H1 (cell line): ENCODE measurements at regions not wholly inside any gene's neighbourhood (a gene's known extent, or its start where the extent isn't known, plus 50 kb on each side); places are given as distances from the start of the nearest gene placed in this dataset.

Source experiments
- CTCF ChIA-PET: fragments of 300-600 bp; sonication (Branson Sonifier 250); formaldehyde crosslinking; loops from one replicate; lab custom pipeline; 2021; ENCODE audit not compliant: partially characterized antibody; lab: Charles Lee
- POLR2A ChIA-PET: fragments of 300-600 bp; sonication (Branson Sonifier 250); formaldehyde crosslinking; loops from one replicate; lab custom pipeline; 2021; ENCODE audit warnings: inconsistent platforms; ENCODE audit not compliant: partially characterized antibody; lab: Charles Lee
- DNase-seq, 2 experiments: peaks; one replicate each; pipeline versions ENCODE4 v3.0.0 to v3.0.0-alpha.2; 2010 to 2022; ENCODE audit warnings: low spot score in 2 of 2, low read depth in 1 of 2, mixed read lengths in 1 of 2
- FAIRE-seq: peaks from 2 replicates; lab custom pipeline; 2011; peaks lifted over from hg19 to GRCh38; lab: Jason Lieb, UNC
- H2AFZ ChIP-seq: 2 replicates; pipeline ENCODE4 v1.8.1; 2012; ENCODE audit warnings: low read length, inconsistent platforms
- H2AK5ac ChIP-seq: 2 replicates; pipeline ENCODE4 v1.6.1; 2013; ENCODE audit warnings: low read depth, low read length
- H2BK120ac ChIP-seq: replicated peaks from 2 replicates; pipeline ENCODE3; 2013; ENCODE audit warnings: low read depth, low read length, inconsistent platforms
- H2BK12ac ChIP-seq: 2 replicates; pipeline ENCODE4 v1.6.1; 2013; ENCODE audit warnings: low read depth, low read length
- H2BK15ac ChIP-seq: 2 replicates; pipeline ENCODE4 v1.6.1; 2013; ENCODE audit warnings: low read length
- H2BK20ac ChIP-seq: 2 replicates; pipeline ENCODE4 v1.6.1; 2013; ENCODE audit warnings: low read length
- H2BK5ac ChIP-seq: 2 replicates; pipeline ENCODE4 v1.6.1; 2013; ENCODE audit warnings: low read depth, low read length
- H3K14ac ChIP-seq: 2 replicates; pipeline ENCODE4 v1.6.1; 2013; ENCODE audit warnings: inconsistent platforms; ENCODE audit not compliant: insufficient read length
- H3K18ac ChIP-seq: 2 replicates; pipeline ENCODE4 v1.6.1; 2013; ENCODE audit warnings: low read length; ENCODE audit errors: extremely low read depth
- H3K23ac ChIP-seq: 2 replicates; pipeline ENCODE4 v1.6.1; 2013; ENCODE audit warnings: inconsistent platforms; ENCODE audit not compliant: insufficient read length
- H3K23me2 ChIP-seq: 2 replicates; pipeline ENCODE4 v1.6.1; 2013; ENCODE audit warnings: low read depth, low read length
- H3K27ac ChIP-seq: 2 replicates; pipeline ENCODE4 v1.6.1; 2011; ENCODE audit warnings: low read depth, low read length, inconsistent platforms
- H3K27me3 ChIP-seq, 4 experiments: replicated peaks in 1 of 4; 1 replicate in 1 of 4; 2 replicates in 3 of 4; pipeline versions ENCODE4 v1.6.1 to v1.8.1; 2011 to 2013; ENCODE audit warnings: low read length in 3 of 4, mild to moderate bottlenecking in 3 of 4, inconsistent platforms in 2 of 4, mixed read lengths in 2 of 4, moderate library complexity in 1 of 4; ENCODE audit not compliant: control insufficient read depth in 3 of 4, insufficient read depth in 3 of 4; ENCODE audit errors: extremely low read depth in 1 of 4
- H3K36me3 ChIP-seq, 4 experiments: 2 replicates each; pipeline versions ENCODE4 v1.6.1 to v1.8.1; 2011 to 2013; ENCODE audit warnings: mild to moderate bottlenecking in 4 of 4, low read length in 3 of 4, moderate library complexity in 2 of 4, control low read depth in 1 of 4, inconsistent platforms in 1 of 4; ENCODE audit not compliant: insufficient read depth in 4 of 4, control insufficient read depth in 2 of 4
- H3K4ac ChIP-seq: replicated peaks from 2 replicates; pipeline ENCODE3; 2013; ENCODE audit warnings: low read length, low read depth, mixed read lengths, inconsistent platforms; ENCODE audit not compliant: insufficient read length
- H3K4me1 ChIP-seq, 4 experiments: replicated peaks in 1 of 4; 1 replicate in 1 of 4; 2 replicates in 3 of 4; pipeline versions ENCODE4 v1.6.1 to v1.8.1; 2011 to 2013; ENCODE audit warnings: low read length in 3 of 4, inconsistent platforms in 2 of 4, mixed read lengths in 1 of 4; ENCODE audit not compliant: insufficient read depth in 4 of 4, control insufficient read depth in 3 of 4
- H3K4me2 ChIP-seq, 2 experiments: 2 replicates each; pipeline versions ENCODE4 v1.6.1 to v1.8.1; 2011 to 2013; ENCODE audit warnings: low read depth in 2 of 2, low read length in 2 of 2, control low read depth in 1 of 2, inconsistent platforms in 1 of 2, mild to moderate bottlenecking in 1 of 2; ENCODE audit not compliant: insufficient read depth in 1 of 2
- H3K4me3 ChIP-seq, 4 experiments: fragments of 200-600, 300-600 bp in 1 of 4; sonication (generic), shearing (Covaris generic), sonication (Bioruptor Twin) in 1 of 4; 2 replicates each; pipeline versions ENCODE4 v1.5.1 to v1.8.1; 2011 to 2016; ENCODE audit warnings: low read length in 4 of 4, low read depth in 3 of 4, control low read depth in 2 of 4, inconsistent platforms in 2 of 4, mild to moderate bottlenecking in 2 of 4, mixed read lengths in 1 of 4, moderate library complexity in 1 of 4; ENCODE audit not compliant: insufficient read depth in 2 of 4; ENCODE audit errors: extremely low read depth in 1 of 4
- H3K56ac ChIP-seq: replicated peaks from 2 replicates; pipeline ENCODE3; 2013; ENCODE audit warnings: low read depth, mild to moderate bottlenecking, mixed read lengths, low read length, inconsistent platforms; ENCODE audit not compliant: insufficient read length
- H3K79me1 ChIP-seq: 2 replicates; pipeline ENCODE4 v1.6.1; 2013; ENCODE audit warnings: low read depth, low read length, control low read depth
- H3K79me2 ChIP-seq, 2 experiments: 2 replicates each; pipeline versions ENCODE4 v1.6.1 to v1.8.1; 2012 to 2013; ENCODE audit warnings: low read length in 2 of 2, mild to moderate bottlenecking in 2 of 2, inconsistent platforms in 1 of 2; ENCODE audit not compliant: insufficient read depth in 2 of 2, control insufficient read depth in 1 of 2
- H3K9ac ChIP-seq, 4 experiments: replicated peaks in 1 of 4; 1 replicate in 1 of 4; 2 replicates in 3 of 4; pipeline versions ENCODE4 v1.6.1 to v1.8.1; 2011 to 2013; ENCODE audit warnings: low read depth in 3 of 4, low read length in 3 of 4, control low read depth in 2 of 4, mild to moderate bottlenecking in 2 of 4, moderate library complexity in 2 of 4, inconsistent platforms in 1 of 4; ENCODE audit errors: extremely low read depth in 1 of 4
- H3K9me3 ChIP-seq, 2 experiments: 2 replicates each; pipeline versions ENCODE4 v1.6.1 to v1.8.1; 2012 to 2013; ENCODE audit warnings: mild to moderate bottlenecking in 2 of 2, moderate library complexity in 2 of 2, control low read depth in 1 of 2, inconsistent platforms in 1 of 2, low read depth in 1 of 2, low read length in 1 of 2, mixed read lengths in 1 of 2; ENCODE audit not compliant: insufficient read depth in 2 of 2
- H4K20me1 ChIP-seq, 2 experiments: replicated peaks in 1 of 2; 2 replicates each; pipeline versions ENCODE3 to v1.8.1; 2011 to 2013; ENCODE audit warnings: inconsistent platforms in 2 of 2, low read length in 2 of 2, mild to moderate bottlenecking in 1 of 2; ENCODE audit not compliant: insufficient read depth in 2 of 2, control insufficient read depth in 1 of 2
- H4K5ac ChIP-seq: 2 replicates; pipeline ENCODE4 v1.6.1; 2013; ENCODE audit warnings: low read length, low read depth, mixed read lengths, inconsistent platforms; ENCODE audit not compliant: insufficient read length
- H4K8ac ChIP-seq: 2 replicates; pipeline ENCODE4 v1.8.0; 2013; ENCODE audit warnings: mild to moderate bottlenecking, moderate library complexity, low read length, inconsistent platforms; ENCODE audit not compliant: insufficient read depth; ENCODE audit errors: extremely low read depth
- H4K91ac ChIP-seq: replicated peaks from 2 replicates; pipeline ENCODE3; 2013; ENCODE audit warnings: low read length, mixed read lengths, inconsistent platforms; ENCODE audit not compliant: insufficient read length
- YY1 ChIP-seq: IDR thresholded peaks from 2 replicates; pipeline ENCODE4 v1.6.1; 2011; ENCODE audit warnings: low read depth, mild to moderate bottlenecking, low read length
- WGBS, 2 experiments: shearing (Covaris generic) in 1 of 2; methylation state at CpG; one replicate each; pipeline versions ENCODE4 v1.1.6 to v1.1.7; 2013 to 2015; ENCODE audit warnings: low lambda C conversion rate in 2 of 2, mixed read lengths in 2 of 2, inconsistent platforms in 1 of 2, low coverage in 1 of 2, missing lambda C conversion rate in 1 of 2; ENCODE audit not compliant: insufficient replicate concordance in 2 of 2, insufficient coverage in 1 of 2, insufficient read length in 1 of 2; ENCODE audit errors: extremely low coverage in 1 of 2, missing lambda C conversion rate in 1 of 2; 5-methylcytosine and 5-hydroxymethylcytosine counted together

- no peaks in the 10 kb centered on the region for H3K9me3 ChIP-seq
- ChIA-PET POLR2A (no interaction called here), CTCF (interaction anchor here (0.7 to 1.3 kb wide), 3 partner anchors 24 to 689 kb away, joined by 3 read pairs; no protein-coding TSS in a partner anchor)
- no peak overlapping the region for H4K91ac ChIP-seq
- H3K79me1 ChIP-seq = no peaks in the 10 kb centered on the region
- no peaks in the 10 kb centered on the region; the same call in 1 of the 2 replicates for H3K23me2 ChIP-seq
- no peak overlapping the region for H2BK15ac ChIP-seq
- no peak overlapping the region for H2BK20ac ChIP-seq
- no peaks in the 10 kb centered on the region for H3K79me2 ChIP-seq
- FAIRE-seq (no peak), DNase-seq (no peak)
- no peak overlapping the region for H3K4me2 ChIP-seq
- H4K5ac ChIP-seq = no peak overlapping the region
- no peak overlapping the region for H4K8ac ChIP-seq
- H2AFZ ChIP-seq = no peak overlapping the region
- H3K4me1 ChIP-seq = no peaks in the 10 kb centered on the region
- H2AK5ac ChIP-seq = no peak overlapping the region
- H2BK12ac ChIP-seq = no peak overlapping the region
- no peak overlapping the region for H3K56ac ChIP-seq
- no peaks in the 10 kb centered on the region for H3K36me3 ChIP-seq
- H3K4me3 ChIP-seq = no peak overlapping the region
- no peak overlapping the region for H3K14ac ChIP-seq
- no peak overlapping the region for H3K18ac ChIP-seq
- H2BK120ac ChIP-seq = no peak overlapping the region
- no peaks in the 10 kb centered on the region; a peak in 1 of 7 replicates for H3K27me3 ChIP-seq
- no peak overlapping the region for H3K9ac ChIP-seq
- H3K27ac ChIP-seq = no peak overlapping the region
- no peaks in the 10 kb centered on the region for H4K20me1 ChIP-seq
- 87% methylated on average over 4 of the region's 4 CpGs; no CpG with 5 or more reads in 1 of the 2 experiments for WGBS, 2 experiments
- H3K4ac ChIP-seq = no peak overlapping the region
- H2BK5ac ChIP-seq = no peak overlapping the region
- no peak overlapping the region for H3K23ac ChIP-seq
- no peak for TF ChIP-seq YY1
These were observed 293.1 kb upstream of the BRINP1 start for GRCh38 chr9:119662329-119662728.
